ENCODE measurements at regions not wholly inside any gene's neighbourhood (a gene's known extent, or its start where the extent isn't known, plus 50 kb on each side); places are given as distances from the start of the nearest gene placed in this dataset.

GRCh38 chr14:22140633-22141032, 448.4 kb downstream of the DAD1 start:
- Histone ChIP-seq H3K27me3 (ENCODE audit: control insufficient read depth in 2 of 2, insufficient read depth in 2 of 2, low read length in 2 of 2) (no peaks in the 10 kb centered on the region), H4K20me1 (ENCODE audit: insufficient read depth, low read length) (no peaks in the 10 kb centered on the region), H3K36me3 (replicated peaks in 1 of 2; ENCODE audit: control insufficient read depth in 1 of 2, insufficient read depth in 2 of 2, low read length in 2 of 2) (no peaks in the 10 kb centered on the region), H3K79me2 (ENCODE audit: insufficient read depth, low read length) (no peaks in the 10 kb centered on the region), H3K4me2 (replicated peaks; ENCODE audit: extremely low read depth, low read length, poor library complexity, severe bottlenecking) (no peak overlapping the region), H2AFZ (ENCODE audit: insufficient read depth, low read depth, low read length, poor library complexity, severe bottlenecking) (no peak overlapping the region), H3K9ac (ENCODE audit: insufficient read depth, low read length, poor library complexity, severe bottlenecking) (no peak overlapping the region), H3K27ac (ENCODE audit: low read depth in 1 of 2, low read length in 2 of 2) (no peak overlapping the region), H3K4me3 (replicated peaks in 1 of 3; ENCODE audit: low read depth in 2 of 3, low read length in 3 of 3) (no peak overlapping the region), H3K4me1 (ENCODE audit: control insufficient read depth in 1 of 2, insufficient read depth in 2 of 2, low read length in 2 of 2) (no peaks in the 10 kb centered on the region), H3K9me3 (replicated peaks in 1 of 2; ENCODE audit: control insufficient read depth in 1 of 2, insufficient read depth in 1 of 2, low read length in 2 of 2) (no peaks in the 10 kb centered on the region)
- H3K4me3 Mint-ChIP-seq, result no peak overlapping the region
- 80% methylated on average over 1 of the region's 4 CpGs for WGBS (ENCODE audit: insufficient coverage)
- no peaks in the 10 kb centered on the region for H3K36me3 Mint-ChIP-seq
- H3K9me3 Mint-ChIP-seq, result peaks cover 0 to 2% (median 0%) of the 10 kb centered on the region in 7 donors
- intact Hi-C loops (cut with micrococcal nuclease), result no loop called here
- no peak overlapping the region for H3K27ac Mint-ChIP-seq
- no peak for DNase-seq
- peaks cover 0 to 4% (median 3%) of the 10 kb centered on the region in 3 donors for H3K27me3 Mint-ChIP-seq (ENCODE audit: low read depth in 3 of 3)
- H3K4me1 Mint-ChIP-seq, result no peaks in the 10 kb centered on the region
- TF ChIP-seq, protein P1, sequence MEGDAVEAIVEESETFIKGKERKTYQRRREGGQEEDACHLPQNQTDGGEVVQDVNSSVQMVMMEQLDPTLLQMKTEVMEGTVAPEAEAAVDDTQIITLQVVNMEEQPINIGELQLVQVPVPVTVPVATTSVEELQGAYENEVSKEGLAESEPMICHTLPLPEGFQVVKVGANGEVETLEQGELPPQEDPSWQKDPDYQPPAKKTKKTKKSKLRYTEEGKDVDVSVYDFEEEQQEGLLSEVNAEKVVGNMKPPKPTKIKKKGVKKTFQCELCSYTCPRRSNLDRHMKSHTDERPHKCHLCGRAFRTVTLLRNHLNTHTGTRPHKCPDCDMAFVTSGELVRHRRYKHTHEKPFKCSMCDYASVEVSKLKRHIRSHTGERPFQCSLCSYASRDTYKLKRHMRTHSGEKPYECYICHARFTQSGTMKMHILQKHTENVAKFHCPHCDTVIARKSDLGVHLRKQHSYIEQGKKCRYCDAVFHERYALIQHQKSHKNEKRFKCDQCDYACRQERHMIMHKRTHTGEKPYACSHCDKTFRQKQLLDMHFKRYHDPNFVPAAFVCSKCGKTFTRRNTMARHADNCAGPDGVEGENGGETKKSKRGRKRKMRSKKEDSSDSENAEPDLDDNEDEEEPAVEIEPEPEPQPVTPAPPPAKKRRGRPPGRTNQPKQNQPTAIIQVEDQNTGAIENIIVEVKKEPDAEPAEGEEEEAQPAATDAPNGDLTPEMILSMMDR (IDR thresholded peaks at IDR 0.05), result no peak

DNA sequence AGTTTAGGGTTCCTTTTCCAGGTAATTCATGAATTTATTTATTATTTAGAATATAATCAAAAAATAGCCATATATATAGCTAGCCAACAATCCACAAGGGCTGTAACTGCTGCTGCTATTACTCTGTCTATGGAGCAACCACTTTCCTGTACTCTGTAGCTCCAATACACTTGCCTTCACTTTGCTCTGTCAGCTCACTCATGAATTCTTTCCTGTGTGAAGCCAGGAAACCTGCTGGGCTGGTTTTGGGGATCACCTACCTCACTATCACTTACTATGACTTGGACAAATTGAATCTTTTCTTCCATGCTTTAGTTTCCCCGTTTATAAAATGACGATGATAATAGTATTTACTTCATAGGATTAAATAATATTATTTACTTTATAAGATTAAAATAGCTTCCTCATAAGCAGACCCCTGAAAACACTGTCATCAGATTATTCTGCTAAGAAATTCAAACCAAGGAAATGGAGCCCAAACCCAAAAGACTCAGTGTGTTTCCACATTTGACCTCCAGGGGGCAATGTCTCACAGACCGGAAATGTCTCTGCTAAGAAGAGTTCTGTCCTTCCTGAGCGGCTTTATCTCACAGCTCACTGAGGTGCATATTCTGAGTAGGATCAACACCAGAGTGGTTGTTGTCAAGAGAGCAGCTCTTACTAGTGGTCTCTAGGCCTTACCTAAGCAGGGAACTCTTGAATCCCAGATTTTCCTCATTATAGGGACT, 457.1 kb downstream of the DAD1 start:
- Mint-ChIP-seq H3K27ac (no peak overlapping the region), H3K4me3 (no peak overlapping the region), H3K36me3 (no peaks in the 10 kb centered on the region), H3K9me3 (peaks cover 0 to 11% (median 6%) of the 10 kb centered on the region in 7 donors), H3K27me3 (ENCODE audit: low read depth in 3 of 3) (peaks cover 0 to 4% (median 2%) of the 10 kb centered on the region in 3 donors), H3K4me1 (no peaks in the 10 kb centered on the region)
- H3K4me3 ChIP-seq (replicated peaks in 1 of 3; ENCODE audit: low read depth in 2 of 3, low read length in 3 of 3), result no peak overlapping the region
- intact Hi-C loops (cut with micrococcal nuclease), result no loop called here
- no peaks in the 10 kb centered on the region for H3K9me3 ChIP-seq (replicated peaks in 1 of 2; ENCODE audit: control insufficient read depth in 1 of 2, insufficient read depth in 1 of 2, low read length in 2 of 2)
- no peak for DNase-seq
- H3K36me3 ChIP-seq (replicated peaks in 1 of 2; ENCODE audit: control insufficient read depth in 1 of 2, insufficient read depth in 2 of 2, low read length in 2 of 2), result no peaks in the 10 kb centered on the region
- H2AFZ ChIP-seq (ENCODE audit: insufficient read depth, low read depth, low read length, poor library complexity, severe bottlenecking), result no peak overlapping the region
- no peaks in the 10 kb centered on the region for H3K79me2 ChIP-seq (ENCODE audit: insufficient read depth, low read length)
- no peaks in the 10 kb centered on the region for H3K27me3 ChIP-seq (ENCODE audit: control insufficient read depth in 2 of 2, insufficient read depth in 2 of 2, low read length in 2 of 2)
- TF ChIP-seq, protein P1 (IDR thresholded peaks at IDR 0.05), result peak; percentile 56
- no peaks in the 10 kb centered on the region for H3K4me1 ChIP-seq (ENCODE audit: control insufficient read depth in 1 of 2, insufficient read depth in 2 of 2, low read length in 2 of 2)
- no peak overlapping the region for H3K4me2 ChIP-seq (replicated peaks; ENCODE audit: extremely low read depth, low read length, poor library complexity, severe bottlenecking)
- WGBS (ENCODE audit: insufficient coverage), result 46% methylated on average over 2 of the region's 4 CpGs
- H4K20me1 ChIP-seq (ENCODE audit: insufficient read depth, low read length), result no peaks in the 10 kb centered on the region
- H3K9ac ChIP-seq (ENCODE audit: insufficient read depth, low read length, poor library complexity, severe bottlenecking), result no peak overlapping the region
- H3K27ac ChIP-seq (ENCODE audit: low read depth in 1 of 2, low read length in 2 of 2), result no peak overlapping the region

Data from CD14-positive monocyte (primary cell).